GM18858 (cell line): ENCODE measurements at regions not wholly inside any gene's neighbourhood (a gene's known extent, or its start where the extent isn't known, plus 50 kb on each side); places are given as distances from the start of the nearest gene placed in this dataset.
A peak's percentile ranks its signal among the peaks of the same experiment; 100 is the strongest.

ENCODE experiments used
- ATAC-seq: cut with Tn5 transposase; IDR thresholded peaks from one replicate; pipeline ENCODE4 v1.9.1; 2021; ENCODE audit not compliant: unreplicated experiment

DNA sequence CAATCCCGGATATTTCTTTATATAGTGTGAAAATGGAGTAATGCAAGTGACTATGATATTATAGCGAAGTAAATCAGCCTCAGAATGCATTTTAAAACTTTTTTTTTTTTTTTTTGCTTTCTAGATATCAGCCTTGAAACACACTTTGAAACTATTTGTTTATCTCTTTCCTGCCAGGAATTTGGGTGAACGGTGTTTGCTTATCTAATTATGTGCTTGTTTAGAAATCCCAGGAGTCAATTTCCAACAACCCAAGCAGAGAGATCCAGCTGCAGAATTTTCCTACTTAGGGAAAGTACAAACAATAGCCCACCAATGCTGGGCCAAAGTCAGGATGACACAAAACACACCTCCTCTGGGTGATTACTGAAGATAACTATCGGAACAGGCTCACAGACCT, 958.8 kb downstream of the PCDH18 start:
- no peak for ATAC-seq

DNA sequence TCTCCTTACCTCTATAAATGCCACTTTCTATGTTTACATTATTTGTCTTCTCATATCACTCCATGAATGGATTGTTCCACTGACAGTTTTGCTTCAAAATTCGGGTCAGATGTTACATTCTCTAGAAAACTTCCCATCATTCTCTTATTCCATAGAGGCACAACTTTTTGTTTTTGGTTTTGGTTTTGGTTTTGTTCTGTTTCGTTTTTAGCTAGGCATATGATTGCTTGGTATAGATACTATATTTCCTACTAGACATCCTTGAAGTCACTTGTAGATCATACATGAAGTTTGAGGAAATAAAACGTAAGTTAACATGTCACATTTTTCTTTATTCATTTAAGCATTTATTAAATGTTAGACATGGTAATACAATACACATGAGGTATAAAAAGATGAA, 961.0 kb downstream of the PCDH18 start:
- no peak for ATAC-seq

DNA sequence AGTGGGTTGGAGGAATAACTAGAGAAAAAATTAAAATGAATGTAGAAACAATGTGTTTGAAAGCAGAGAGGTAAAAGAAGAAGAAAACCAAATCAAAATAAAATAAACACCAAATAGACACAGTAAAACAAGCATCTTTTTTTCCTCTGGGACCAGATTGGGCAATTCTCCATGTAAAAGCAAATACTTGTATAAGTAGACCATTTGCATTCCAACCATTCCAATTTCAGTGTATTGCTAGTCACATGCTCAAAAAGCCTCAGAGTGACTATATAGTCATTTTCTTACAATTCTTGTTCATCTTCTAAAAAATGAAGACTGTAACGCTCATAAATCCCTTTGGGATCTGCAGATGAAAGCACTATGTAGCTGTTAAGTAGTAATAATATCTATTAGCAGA, 969.5 kb downstream of the PCDH18 start:
- ATAC-seq, result no peak

DNA sequence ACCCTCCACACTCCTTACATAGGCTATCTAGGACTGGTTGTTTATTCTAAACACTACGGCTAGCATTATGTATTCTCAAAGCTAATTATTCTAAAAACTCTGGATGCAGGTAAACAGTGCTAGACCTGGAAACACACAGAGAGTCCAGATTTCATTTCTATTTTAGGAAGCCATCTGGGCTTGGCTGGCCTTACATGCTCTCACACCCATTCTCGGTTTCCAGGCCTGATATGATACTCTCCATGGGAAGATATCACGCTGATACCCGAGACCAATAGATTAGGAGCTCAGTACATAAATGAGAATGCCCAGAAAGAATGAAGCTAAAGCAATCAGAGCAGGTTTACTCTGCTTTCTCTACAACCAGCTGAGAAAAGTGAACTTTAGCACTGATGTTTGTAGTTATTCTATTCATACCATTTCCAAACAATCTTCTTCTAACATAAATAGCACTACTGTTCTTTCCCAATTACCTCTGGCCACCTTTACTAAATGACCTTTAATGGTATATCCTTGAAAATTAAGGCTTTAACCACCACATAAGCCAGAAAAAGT, 973.3 kb downstream of the PCDH18 start:
- no peak for ATAC-seq

DNA sequence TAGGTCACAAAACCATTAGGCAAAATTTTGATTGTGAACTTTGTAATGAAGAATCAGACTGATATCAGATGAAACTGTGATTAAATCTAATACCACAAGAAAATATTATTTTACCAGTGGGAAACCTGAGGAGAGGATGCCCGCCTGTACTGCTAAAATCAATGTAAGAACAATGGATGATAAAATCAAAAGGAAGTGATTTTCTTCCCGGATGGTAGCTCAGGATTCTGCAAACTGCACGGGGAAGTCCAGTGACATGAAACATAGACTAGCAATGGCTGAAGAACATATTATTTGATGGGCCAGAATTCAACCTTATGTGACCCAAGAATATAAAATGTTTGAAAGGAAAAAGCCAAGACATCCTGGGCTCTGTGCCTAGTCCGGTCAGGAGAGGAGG, 974.9 kb downstream of the PCDH18 start:
- no peak for ATAC-seq

DNA sequence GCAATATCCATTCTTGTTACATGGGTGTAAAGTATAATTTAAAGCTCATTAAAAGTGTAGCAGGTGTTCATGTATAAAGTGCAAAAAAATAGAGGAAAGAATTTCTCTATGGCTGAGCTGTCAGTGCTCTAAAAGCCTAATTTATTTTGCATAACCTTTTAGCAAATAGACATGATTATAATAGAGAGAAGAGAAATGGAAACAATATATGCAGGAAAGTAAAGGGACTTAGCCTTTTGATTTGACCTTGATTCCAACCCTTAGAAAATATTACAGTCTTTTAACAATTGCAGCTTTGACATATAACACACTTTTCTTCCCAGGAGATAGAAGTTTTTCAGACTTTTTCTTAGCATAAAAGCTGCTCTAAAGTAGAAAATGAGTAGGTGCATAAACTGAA, 978.3 kb downstream of the PCDH18 start:
- no peak for ATAC-seq

DNA sequence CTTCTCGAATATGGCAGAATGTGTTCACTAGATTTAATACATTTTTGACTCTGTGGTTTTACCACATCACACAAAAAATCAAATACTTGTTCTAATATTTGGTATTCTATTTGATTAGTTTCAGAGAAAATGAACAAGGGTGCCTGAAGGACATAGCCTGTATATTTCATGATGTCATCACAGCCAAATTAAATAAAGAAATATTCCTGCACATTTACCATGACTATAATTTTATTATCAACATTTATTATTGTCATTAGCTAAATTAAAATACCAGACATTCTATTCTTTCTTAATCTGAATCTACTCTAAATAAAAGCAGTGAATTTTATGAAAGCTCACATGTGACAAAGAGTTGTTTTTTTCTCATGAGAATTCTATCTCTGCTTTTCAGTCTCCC, 980.5 kb downstream of the PCDH18 start:
- no peak for ATAC-seq

DNA sequence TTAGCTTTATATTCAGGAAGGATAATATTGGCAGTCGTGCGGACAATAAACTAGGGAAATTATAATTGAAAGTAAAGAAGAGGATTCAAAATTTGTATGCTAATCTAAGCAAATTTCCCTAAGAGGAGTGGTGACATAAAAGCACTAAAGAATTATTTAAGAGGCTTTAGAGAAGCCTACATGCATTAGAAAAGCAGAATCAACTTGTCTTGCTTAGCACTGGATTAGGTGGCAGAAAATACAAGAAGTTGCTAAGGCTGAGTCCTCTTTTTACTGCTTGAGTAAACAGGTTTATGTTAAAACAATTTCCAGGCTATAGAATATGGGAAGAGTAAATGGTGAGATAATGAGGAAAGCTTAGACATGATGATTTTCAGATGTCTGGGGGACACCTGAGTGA, 991.5 kb downstream of the PCDH18 start:
- ATAC-seq, result no peak

DNA sequence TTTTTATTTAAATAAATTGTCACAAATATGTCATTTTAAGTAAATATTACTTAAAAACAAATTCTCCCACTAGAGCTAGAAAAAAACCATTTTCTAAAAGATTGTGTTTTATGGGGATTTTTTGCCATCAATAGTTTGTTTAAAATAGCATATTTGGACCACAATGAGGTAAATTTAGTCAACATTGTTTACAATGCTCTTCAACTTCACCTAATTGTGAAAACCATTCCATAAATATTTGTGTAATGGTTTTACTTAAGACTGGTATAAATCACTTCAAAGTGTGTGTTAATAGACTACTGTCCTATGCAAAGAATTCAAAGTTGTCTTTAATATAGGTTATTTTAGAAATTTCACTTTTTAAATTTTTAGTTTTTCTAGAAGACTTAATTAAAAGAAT, 1004.2 kb downstream of the PCDH18 start:
- no peak for ATAC-seq

DNA sequence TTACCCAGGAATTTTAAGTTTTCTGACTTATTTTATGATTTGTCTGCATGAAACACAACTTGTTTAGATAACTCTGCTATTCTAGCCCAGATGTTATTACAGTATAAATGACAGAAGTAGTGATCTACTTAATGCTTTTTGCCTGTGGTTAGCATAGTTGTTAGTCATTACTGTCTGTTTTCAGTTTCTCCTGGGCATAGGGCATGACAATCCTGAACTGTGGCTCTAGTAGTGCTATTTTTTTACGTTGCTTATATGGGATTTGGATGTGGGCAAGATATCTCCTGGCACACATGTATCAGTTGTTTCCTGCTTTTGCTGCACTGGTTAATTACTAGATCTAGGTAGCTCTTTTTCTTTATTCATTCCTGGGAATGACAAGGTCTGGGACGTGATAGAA, 1005.8 kb downstream of the PCDH18 start:
- peak; percentile 41 for ATAC-seq

DNA sequence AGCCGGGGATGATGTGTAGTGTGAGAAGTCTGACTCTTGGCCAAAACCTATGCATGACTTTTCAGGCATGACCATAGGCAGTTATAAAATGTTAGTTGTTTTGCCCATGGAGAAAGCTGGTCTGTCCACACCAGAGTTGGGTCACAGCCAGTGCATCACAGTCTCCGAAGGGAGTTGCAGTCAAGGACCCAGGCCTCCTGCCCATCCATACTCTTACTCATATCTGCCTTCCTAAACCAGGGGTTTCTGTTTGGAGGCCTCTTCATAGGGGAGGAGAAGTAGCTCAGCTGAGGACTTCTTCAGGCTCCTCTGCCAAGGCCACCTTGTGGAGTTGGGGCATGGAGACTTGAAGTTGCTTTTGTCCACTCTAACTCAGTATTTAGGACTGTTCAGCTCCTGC, 1008.3 kb downstream of the PCDH18 start:
- no peak for ATAC-seq

DNA sequence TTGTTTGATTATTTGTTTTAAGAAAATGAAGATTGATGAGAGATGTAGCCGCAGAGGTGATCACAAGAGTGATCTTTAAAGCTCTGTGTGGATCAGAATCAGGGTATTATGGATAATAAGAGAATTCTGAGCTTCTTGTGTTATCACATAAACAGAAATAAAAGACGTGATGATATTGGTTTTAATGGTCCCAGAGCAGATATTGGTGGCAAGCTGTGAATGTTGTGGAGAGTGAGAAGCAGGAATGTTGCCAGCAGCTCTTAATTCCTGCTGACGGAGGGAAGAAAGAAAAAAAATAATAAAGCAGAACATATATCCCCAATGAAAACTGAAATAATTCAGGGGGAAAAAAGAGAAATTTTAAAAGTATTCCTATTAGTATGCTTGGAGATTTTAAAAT, 1015.9 kb downstream of the PCDH18 start:
- ATAC-seq, result no peak

DNA sequence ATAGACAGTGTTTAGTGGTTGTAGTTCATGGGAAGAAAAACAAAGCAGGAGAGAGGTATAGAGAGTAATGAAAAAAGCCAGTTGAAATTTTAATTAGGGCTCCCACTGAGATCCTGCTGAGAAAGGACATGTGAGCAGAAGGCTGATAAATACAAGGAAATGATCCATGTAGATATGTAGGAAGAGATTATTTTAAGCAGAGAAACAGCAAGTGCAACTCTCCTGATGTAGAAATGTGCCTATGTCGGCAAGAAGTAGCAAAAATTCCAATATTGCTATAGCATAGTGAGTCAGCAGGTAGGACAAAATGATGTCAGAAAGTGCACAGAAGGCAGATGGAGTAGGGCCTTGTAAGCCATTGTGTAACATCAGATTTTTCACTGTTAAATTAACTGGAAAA, 1027.3 kb downstream of the PCDH18 start:
- no peak for ATAC-seq

DNA sequence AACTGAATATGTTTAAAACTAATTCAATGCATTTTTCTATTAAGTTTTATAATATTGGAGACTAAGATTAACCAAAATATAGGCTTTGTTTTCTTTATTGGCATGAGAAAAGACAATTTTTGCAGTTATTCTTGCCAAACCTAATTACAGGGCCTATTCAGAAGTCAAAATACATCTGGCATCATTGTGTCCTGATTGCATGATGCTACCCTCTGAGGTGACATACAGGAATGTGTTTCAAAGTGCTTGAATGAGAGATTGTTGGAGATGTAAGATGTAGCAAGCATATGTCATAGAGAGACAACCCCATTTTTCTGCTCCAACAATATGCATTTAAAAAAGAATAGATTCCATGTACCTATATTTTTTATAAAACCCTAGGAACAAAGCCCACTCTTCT, 1036.4 kb downstream of the PCDH18 start:
- ATAC-seq, result no peak

DNA sequence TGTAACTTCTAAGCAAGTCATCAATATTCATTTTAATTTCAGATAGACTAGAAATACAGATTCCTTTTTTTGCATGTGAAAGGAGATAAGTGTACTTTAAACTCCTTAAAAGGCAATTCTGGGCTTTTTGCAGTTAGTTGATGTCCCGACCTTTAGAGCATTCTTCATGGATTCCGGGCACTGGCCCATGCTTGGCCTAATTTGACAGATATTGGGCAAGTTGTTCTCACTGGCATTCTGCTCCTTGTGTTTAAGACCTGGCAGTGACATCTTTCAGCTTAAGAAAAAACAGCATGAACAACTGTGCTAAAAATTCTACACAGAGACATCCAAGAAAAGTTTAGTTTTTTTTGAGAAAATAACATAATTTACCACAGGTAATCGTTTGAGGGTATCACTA, 1037.2 kb downstream of the PCDH18 start:
- no peak for ATAC-seq

DNA sequence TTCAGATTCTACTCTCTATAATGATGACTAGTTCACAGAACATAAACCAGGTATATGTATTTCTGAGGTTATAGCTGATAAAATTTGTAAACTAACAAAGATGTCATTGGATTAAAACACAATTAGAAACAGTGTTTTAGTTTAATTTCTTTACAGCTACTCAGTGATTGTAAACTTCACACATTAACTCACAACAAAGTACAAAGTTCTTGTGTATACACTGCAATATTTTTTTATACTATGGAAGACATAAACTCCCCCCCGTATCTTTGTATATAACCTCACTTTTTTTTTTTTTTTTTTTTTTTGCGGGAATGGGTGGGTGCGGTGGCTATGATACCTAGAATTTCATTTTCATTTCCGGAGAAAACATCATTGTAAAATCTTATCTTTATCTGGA, 1043.2 kb downstream of the PCDH18 start:
- ATAC-seq, result no peak

DNA sequence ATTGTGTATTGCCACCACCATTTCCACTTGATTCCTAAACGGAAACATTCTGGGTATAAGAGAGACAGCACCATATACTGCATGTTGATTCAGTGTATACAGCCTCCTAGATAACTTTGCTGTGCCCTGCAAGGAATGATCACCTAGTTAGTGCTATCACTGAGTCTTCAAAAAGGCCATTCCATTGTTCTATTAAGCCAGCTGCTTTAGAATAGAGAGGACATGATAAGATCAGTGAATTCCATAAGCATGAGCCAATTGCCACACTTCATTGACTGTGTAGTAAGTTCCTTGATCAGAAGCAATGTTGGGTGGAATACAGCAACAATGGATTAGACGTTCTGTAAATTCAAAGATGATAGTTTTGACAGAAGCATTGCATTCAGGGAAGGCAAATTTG, 1047.3 kb downstream of the PCDH18 start:
- no peak for ATAC-seq

DNA sequence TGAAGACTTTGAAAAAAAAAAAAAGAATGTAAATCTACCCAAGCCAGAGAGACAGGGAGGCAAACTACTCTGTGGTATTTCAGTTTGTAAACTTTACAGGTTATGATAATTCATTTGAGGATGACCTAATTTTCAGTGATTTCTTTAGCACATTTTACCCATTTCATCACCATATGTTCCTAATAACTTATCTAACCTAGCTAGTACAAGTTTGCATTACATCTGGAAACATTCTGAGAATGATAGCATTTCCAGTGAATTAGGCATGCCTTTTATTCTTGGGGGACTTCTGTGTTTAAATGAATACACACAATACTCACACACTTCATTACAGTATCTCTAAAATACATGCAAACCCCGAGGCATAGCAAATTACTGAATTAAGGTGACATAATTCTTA, 1055.5 kb downstream of the PCDH18 start:
- ATAC-seq, result no peak

DNA sequence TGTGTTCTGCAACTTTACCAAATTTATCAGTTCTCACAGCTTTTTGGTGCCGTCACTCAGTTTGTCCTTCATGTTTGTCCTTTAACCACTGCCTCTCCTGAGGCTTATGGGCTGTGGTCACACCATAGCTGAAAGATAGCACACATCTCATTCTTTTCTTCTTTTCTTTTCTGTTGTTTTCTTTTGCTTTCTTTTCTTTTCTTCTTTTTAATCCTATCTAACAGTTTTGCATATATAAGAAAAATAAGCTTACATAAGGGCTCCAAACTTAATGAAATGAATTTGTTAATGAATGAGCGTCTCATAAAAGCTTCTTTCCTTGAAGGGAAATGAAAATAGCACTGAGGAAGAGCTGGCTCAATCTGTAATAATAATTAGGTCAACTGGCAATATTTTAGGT, 1061.2 kb downstream of the PCDH18 start:
- ATAC-seq, result no peak

DNA sequence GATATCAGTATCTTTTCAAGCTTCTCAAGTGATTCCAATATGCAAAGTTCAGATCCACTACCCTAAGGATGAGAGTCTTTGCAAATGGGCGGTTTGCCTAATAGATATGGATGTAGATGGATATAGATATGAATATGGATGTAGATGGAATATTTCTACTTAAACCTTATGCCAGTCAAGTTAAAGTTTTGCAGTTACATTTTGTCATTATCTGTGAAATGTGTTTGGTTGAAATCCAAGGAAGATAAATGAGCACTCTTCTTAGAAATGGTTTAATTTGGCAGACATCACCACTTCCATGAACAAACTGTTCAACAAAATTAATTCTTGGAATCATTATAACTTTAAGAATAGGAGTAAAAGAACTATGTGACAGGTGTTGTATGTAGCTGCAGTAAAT, 1066.6 kb downstream of the PCDH18 start:
- no peak for ATAC-seq

DNA sequence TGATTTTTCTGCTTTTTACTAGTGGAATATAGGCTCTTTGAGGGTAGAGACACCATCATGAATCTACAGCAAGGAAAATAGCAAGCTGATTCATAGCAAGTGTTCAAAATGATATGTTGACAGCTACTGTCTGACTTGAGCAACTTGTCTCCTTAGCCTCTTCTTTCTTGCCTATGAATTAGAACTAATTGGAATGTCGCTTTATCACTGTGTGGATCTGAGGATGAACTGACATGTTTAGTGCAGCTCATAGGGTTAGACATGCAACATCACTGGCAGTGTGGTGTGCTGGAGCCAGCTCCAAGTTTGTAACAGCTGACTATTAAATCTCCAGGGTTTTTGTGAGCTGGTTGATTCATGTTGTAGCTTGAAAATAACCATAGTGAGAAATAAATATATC, 1068.4 kb downstream of the PCDH18 start:
- no peak for ATAC-seq

DNA sequence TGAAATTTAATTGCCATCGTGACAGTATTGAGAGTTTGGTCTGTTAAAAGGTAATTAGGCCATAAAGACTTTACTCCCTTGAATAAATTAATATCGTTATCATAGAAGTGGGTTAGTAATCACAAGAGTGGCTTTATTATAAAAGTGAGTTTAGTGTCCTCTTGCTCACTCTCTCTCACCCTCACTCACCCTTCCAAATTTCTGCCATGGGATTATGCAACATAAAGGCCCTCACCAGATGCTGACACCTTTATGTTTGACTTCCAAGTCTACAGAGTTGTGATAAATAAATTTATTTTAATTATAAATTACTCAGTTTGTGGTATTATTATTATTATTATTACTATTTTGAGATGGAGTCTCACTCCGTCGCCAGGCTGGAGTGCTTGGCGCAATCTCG, 1070.8 kb downstream of the PCDH18 start:
- ATAC-seq, result no peak

DNA sequence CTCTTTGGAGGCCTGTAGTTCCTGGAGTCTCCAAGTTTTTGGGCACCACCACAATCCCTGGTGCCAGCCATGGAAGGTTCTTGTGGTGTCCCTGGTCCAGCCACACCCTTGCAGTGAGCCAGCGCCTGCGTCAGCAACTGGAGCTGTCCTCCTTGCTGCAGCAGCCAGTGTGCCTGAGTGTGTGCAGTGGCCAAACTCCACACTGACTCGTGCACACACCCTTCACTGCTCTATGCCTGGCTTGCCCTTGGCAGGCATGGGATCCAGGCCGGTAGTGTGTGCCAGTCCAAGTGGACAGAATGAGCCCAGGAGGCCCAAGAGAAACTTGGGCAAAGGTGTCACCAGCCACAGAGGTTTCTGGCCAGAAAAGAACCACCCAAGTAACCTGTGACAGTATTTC, 1074.0 kb downstream of the PCDH18 start:
- no peak for ATAC-seq

DNA sequence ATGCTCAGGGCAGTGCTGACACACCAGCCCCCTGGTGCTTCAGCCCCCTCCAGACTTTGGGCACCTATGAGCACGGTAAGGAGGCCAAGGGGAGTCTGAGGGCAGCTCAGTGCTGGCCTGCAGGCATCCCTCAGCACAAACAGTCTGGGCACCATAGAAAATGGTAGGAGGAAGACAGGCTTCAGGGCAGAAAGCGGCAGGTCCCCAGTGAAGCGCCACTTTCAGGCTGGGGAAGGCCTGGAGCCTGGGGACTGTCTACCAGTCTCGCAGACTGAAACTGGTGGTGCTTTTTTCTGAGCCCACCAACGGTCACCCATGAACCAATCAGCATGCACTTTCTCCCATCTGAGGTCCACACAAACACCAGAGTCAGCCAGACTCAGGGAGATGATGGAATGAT, 1074.7 kb downstream of the PCDH18 start:
- ATAC-seq, result no peak
